CD4-positive, alpha-beta T cell (primary cell): ENCODE measurements at regions not wholly inside any gene's neighbourhood (a gene's known extent, or its start where the extent isn't known, plus 50 kb on each side); places are given as distances from the start of the nearest gene placed in this dataset.

ENCODE experiments used
- ATAC-seq: fragments of 200-7000 bp; cut with Tn5 transposase; one replicate; pipeline ENCODE4 v1.10.0; 2022; ENCODE audit warnings: mild to moderate bottlenecking; ENCODE audit not compliant: poor library complexity
- CTCF ChIA-PET: fragments of 350-600 bp; sonication (Branson Sonifier 250); formaldehyde crosslinking; loops from one replicate; lab custom pipeline; 2021; ENCODE audit warnings: antibody characterized with exemption, inconsistent platforms; lab: Charles Lee
- POLR2A ChIA-PET: fragments of 350-600 bp; sonication (Branson Sonifier 250); formaldehyde crosslinking; loops from one replicate; lab custom pipeline; 2021; ENCODE audit warnings: antibody characterized with exemption, inconsistent platforms; lab: Charles Lee
- DNase-seq, 14 experiments: peaks; one replicate each; pipeline ENCODE4 v3.0.0-alpha.2; 2013 to 2020; ENCODE audit warnings: mixed read lengths in 2 of 14
- H3K27ac ChIP-seq, 2 donors: one replicate each; pipeline versions ENCODE4 v1.5.1 to v1.7.0; 2013; ENCODE audit warnings: low read length in 2 of 2, low read depth in 1 of 2, mild to moderate bottlenecking in 1 of 2
- H3K27me3 ChIP-seq, 2 experiments: 1 replicate in 1 of 2; 2 replicates in 1 of 2; pipeline versions ENCODE4 v1.6.1 to v1.7.0; 2013; ENCODE audit warnings: low read length in 2 of 2, control low read depth in 1 of 2, mild to moderate bottlenecking in 1 of 2, moderate library complexity in 1 of 2; ENCODE audit not compliant: insufficient read depth in 2 of 2, control insufficient read depth in 1 of 2
- H3K36me3 ChIP-seq: one replicate; pipeline ENCODE4 v1.6.1; 2013; ENCODE audit warnings: low read length, control low read depth; ENCODE audit not compliant: insufficient read depth
- H3K4me1 ChIP-seq: one replicate; pipeline ENCODE4 v1.6.1; 2013; ENCODE audit warnings: low read length, control low read depth; ENCODE audit not compliant: insufficient read depth
- H3K4me3 ChIP-seq: one replicate; pipeline ENCODE4 v1.5.1; 2013; ENCODE audit warnings: mild to moderate bottlenecking, low read length, moderate library complexity
- H3K9me3 ChIP-seq, 2 experiments: 1 replicate in 1 of 2; 2 replicates in 1 of 2; pipeline versions ENCODE4 v1.6.1 to v1.7.0; 2013; ENCODE audit warnings: low read length in 2 of 2, mild to moderate bottlenecking in 2 of 2, control low read depth in 1 of 2, moderate library complexity in 1 of 2; ENCODE audit not compliant: control insufficient read depth in 1 of 2, insufficient read depth in 1 of 2
- H3K27ac Mint-ChIP-seq: one replicate; pipeline ENCODE4 v1.8.0; 2020; ENCODE audit warnings: mixed read lengths
- H3K27me3 Mint-ChIP-seq: one replicate; pipeline ENCODE4 v1.8.0; 2021; ENCODE audit warnings: mixed read lengths
- H3K36me3 Mint-ChIP-seq: one replicate; pipeline ENCODE4 v1.8.0; 2021; ENCODE audit warnings: low read depth, mixed read lengths
- H3K4me1 Mint-ChIP-seq: one replicate; pipeline ENCODE4 v1.8.0; 2021; ENCODE audit warnings: low read depth, mixed read lengths
- H3K4me3 Mint-ChIP-seq: one replicate; pipeline ENCODE4 v1.8.0; 2020; ENCODE audit warnings: mild to moderate bottlenecking, mixed read lengths
- H3K9me3 Mint-ChIP-seq: one replicate; pipeline ENCODE4 v1.8.0; 2020; ENCODE audit warnings: mixed read lengths
- CTCF ChIP-seq: fragments of 200-600 bp; IDR thresholded peaks from one replicate; pipeline ENCODE4 v1.8.0; 2022; ENCODE audit warnings: antibody characterized with exemption, mild to moderate bottlenecking
- intact Hi-C, 2 experiments: fragments of 100-400 bp; cut with DNase I in 1 of 2; cut with micrococcal nuclease in 1 of 2; formaldehyde crosslinking; loops; one replicate each; pipeline versions ENCODE4 v1.15.1 to v1.9.0; 2023 to 2025; cut with DNase I, micrococcal nuclease

GRCh38 chr6:153842491-153842890 lies 196.5 kb upstream of the OPRM1 start:
- Mint-ChIP-seq H3K9me3 (no peaks in the 10 kb centered on the region), H3K27me3 (peaks cover 6% of the 10 kb centered on the region), H3K4me1 (no peaks in the 10 kb centered on the region), H3K36me3 (no peaks in the 10 kb centered on the region), H3K4me3 (no peak overlapping the region), H3K27ac (no peak overlapping the region)
- H3K27ac ChIP-seq = no peak overlapping the region
- ATAC-seq (no peak), DNase-seq (no peak)
- no peaks in the 10 kb centered on the region for H3K4me1 ChIP-seq
- ChIA-PET POLR2A (no interaction called here), CTCF (no interaction called here)
- no peak overlapping the region for H3K4me3 ChIP-seq
- no peaks in the 10 kb centered on the region for H3K9me3 ChIP-seq
- H3K27me3 ChIP-seq = no peaks in the 10 kb centered on the region
- no peaks in the 10 kb centered on the region for H3K36me3 ChIP-seq
- intact Hi-C loops = no loop called here
- TF ChIP-seq CTCF = no peak

- no peaks in the 10 kb centered on the region for H3K36me3 Mint-ChIP-seq
- ATAC-seq (no peak), DNase-seq (no peak)
- H3K4me1 Mint-ChIP-seq = no peaks in the 10 kb centered on the region
- no peaks in the 10 kb centered on the region for H3K9me3 Mint-ChIP-seq
- ChIA-PET CTCF (no interaction called here), POLR2A (no interaction called here)
- H3K4me1 ChIP-seq = no peaks in the 10 kb centered on the region
- no peaks in the 10 kb centered on the region for H3K9me3 ChIP-seq
- no peaks in the 10 kb centered on the region for H3K36me3 ChIP-seq
- no peak for TF ChIP-seq CTCF
- no peak overlapping the region for H3K27ac ChIP-seq
- no peak overlapping the region for H3K27ac Mint-ChIP-seq
- no peaks in the 10 kb centered on the region for H3K27me3 ChIP-seq
- H3K27me3 Mint-ChIP-seq = peaks cover 9% of the 10 kb centered on the region
- no peak overlapping the region for H3K4me3 ChIP-seq
- H3K4me3 Mint-ChIP-seq = no peak overlapping the region
- intact Hi-C loops = no loop called here
Observed at GRCh38 chr6:153840039-153840850, 198.8 kb upstream of the OPRM1 start.

GRCh38 chr6:153832543-153832942 lies 206.5 kb upstream of the OPRM1 start:
- no peaks in the 10 kb centered on the region for H3K9me3 Mint-ChIP-seq
- ChIA-PET CTCF (no interaction called here), POLR2A (no interaction called here)
- H3K27ac Mint-ChIP-seq = no peak overlapping the region
- Histone ChIP-seq H3K4me3 (no peak overlapping the region), H3K9me3 (no peaks in the 10 kb centered on the region), H3K4me1 (no peaks in the 10 kb centered on the region), H3K27ac (no peak overlapping the region), H3K27me3 (no peaks in the 10 kb centered on the region), H3K36me3 (no peaks in the 10 kb centered on the region)
- H3K4me3 Mint-ChIP-seq = no peak overlapping the region
- no peaks in the 10 kb centered on the region for H3K4me1 Mint-ChIP-seq
- ATAC-seq (no peak), DNase-seq (no peak)
- intact Hi-C loops = no loop called here
- peaks cover 3% of the 10 kb centered on the region for H3K27me3 Mint-ChIP-seq
- H3K36me3 Mint-ChIP-seq = no peaks in the 10 kb centered on the region
- no peak for TF ChIP-seq CTCF
